Stimulated activated CD4-positive, alpha-beta T cell treated with anti-CD3 and anti-CD28 coated beads, Interleukin-12 subunit alpha, Interleukin-12 subunit beta, amount 100 ng/mL, for 48 hours (primary cell): ENCODE measurements at regions not wholly inside any gene's neighbourhood (a gene's known extent, or its start where the extent isn't known, plus 50 kb on each side); places are given as distances from the start of the nearest gene placed in this dataset.

Source experiments
- DNase-seq, 3 donors: peaks; one replicate each; pipeline ENCODE4 v3.0.0-alpha.2; 2020; ENCODE audit warnings: low read depth in 2 of 3, low spot score in 1 of 3

DNA sequence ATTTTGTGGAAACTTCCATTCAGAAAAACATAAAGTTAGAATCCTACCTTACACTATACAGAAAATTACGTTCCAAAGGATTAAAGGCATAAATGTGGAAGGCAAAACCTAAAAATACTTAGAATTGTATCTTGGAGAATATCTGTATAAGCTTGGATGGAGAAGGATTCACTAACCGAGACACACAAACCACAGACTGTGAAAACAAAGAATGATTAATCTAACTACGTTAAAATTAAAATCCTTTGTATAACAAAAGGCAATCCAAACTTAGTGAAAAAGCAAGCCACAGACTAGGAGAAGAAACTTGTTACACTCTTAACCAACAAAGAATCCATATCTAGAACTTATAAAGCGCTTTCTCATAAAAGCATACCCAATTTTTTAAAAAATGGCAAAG lies 678.8 kb downstream of the INHBA start:
- DNase-seq = no peak

GRCh38 chr7:41020056-41020455 lies 682.8 kb downstream of the INHBA start:
- no peak for DNase-seq

DNA sequence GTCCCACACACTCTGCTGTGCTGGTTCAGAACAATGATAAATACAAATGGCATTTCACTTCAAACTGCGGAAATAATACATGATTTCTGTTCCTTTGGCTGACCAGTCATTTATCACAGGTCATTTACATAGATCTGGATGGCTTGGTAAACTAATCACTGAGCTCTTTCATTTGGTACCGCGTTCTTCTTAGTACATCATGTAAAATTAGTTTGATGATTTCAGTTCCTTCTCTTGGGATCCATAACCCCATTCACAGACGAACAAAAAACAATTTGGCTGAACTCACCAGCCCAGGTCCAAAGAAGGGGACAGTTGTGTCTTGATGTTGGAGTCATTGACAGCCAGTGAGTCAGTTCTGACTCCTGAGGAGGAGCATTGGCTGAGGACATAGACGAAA lies 689.8 kb downstream of the INHBA start:
- no peak for DNase-seq

- DNase-seq = no peak
These were observed 690.8 kb downstream of the INHBA start for GRCh38 chr7:41012041-41012440.

GRCh38 chr7:41010967-41011366 lies 691.9 kb downstream of the INHBA start:
- no peak for DNase-seq

DNA sequence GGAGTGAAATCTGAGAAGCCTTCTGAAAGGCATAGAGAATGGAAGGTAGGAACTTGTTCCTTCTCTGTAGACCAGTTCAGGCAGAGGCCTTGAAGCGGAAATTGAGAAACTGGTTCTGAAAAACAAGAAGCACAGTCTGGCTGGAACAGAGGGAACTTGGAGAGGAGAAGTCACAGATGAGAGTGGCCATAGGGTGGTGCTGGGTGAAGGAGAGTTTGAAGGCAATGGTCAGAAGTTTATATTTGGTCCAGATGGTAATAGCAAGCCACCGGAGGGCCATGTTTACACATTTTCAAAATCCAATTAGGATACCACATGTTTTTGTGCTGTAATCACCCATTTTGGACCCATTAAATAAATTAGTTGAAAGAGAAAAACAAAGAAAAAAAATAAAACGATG lies 692.5 kb downstream of the INHBA start:
- DNase-seq = no peak

DNA sequence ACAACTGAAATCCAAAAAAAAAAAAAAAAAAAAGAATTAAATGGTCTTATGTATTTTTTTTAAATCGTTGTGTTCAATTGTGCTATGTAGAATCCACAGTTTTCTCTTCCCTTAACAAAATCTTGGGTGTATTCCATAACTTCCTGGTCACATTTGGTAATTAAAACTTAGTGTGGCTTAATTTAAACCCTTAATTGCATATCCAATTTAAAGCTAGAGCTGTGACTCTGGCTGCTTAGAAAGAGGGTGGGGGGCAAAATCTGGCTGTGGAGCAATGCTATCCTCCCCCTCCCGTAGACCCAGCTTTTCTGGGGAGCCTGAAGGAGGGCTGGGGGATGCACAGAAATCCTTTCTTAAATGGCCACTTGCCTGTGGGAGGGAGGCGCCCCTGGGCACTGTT lies 695.1 kb downstream of the INHBA start:
- DNase-seq = no peak

DNA sequence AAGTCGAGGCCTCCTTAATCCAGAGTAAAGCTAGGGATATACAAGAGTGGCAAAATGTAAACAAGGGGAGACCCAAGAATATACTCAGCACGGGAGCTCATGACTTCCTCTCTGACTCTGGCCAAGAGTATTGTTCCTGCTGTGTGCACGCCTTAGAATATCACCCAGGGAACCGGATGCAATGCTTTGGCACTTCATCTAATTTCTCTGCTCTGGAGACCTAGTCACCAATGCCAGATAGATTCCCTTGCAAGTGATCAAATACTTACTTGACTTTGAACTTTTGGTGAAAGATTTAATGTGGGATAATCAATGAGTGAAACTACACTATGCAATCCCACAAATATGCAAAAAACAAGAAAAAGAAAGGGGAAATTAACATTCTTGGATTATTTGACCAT lies 695.5 kb downstream of the INHBA start:
- no peak for DNase-seq

GRCh38 chr7:41006306-41006995 lies 696.4 kb downstream of the INHBA start:
- no peak for DNase-seq

DNA sequence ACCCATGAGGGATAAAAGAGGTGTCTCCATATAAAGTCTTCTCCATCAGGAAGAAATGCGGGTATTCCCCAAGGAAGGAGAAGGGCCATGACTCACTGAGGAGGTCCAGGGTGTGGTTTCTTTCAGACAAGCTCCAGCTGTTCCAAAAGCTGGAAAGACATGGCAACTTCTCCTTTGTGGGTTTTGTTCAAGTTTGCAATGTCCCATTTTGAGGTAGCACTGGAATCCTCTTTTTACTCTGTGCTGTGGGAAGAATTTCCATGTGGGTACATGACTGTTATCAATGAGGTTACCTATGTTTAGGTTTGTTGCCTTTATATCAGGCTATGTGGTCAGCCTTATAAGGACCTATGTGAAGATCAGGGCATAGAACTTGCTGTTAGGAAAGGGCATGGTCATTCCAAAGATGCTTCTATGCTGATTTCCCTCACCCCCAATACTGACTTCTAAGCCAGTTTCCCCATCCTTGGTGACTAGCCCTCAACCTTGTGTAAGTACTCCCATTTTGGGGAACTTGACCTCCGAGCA lies 697.5 kb downstream of the INHBA start:
- no peak for DNase-seq

GRCh38 chr7:41003977-41004376 lies 698.9 kb downstream of the INHBA start:
- DNase-seq = no peak

- DNase-seq = no peak
These were observed 699.3 kb downstream of the INHBA start for GRCh38 chr7:41003611-41003940.

DNA sequence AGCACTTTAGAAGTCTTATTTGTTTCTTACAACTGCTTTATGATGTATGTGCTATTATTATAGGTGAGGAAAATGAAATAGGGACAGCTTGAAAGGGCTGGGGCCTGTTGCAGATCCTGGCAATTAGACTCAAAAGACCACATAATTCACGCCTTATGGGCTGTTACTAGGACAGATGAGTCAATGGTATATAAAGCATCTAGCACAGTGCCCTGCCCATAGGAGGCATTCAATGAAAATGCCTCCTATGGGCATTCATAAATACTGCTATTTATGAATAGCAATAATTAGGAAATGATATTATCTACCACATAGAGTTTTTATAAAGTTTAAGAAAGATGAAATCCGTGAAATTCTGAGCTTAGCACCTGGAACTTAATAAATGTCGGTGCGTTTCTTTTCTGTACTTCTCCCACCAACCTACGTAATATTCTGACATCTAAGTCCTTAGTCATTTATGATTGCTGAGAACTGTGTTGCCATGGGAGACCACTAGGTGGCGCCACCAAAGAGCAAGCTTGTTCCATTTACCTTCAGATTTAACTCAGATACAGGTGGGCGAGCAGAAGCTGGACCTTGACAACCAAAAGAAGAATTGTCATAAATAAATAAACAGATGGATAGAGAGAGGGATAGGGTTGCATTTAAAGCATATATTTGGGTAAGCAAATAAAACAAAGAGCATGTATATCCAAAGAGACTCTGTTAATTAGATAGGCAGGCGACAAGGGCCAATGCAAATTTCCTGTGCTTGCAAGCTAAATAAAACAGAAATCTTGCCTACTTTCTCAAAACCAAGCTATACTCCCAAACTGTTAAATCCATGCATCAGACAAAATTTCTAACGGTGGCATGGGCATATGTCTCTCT lies 699.9 kb downstream of the INHBA start:
- DNase-seq = peak; percentile 8 to 33 (median 8)

GRCh38 chr7:41000042-41000441 lies 702.8 kb downstream of the INHBA start:
- no peak for DNase-seq

DNA sequence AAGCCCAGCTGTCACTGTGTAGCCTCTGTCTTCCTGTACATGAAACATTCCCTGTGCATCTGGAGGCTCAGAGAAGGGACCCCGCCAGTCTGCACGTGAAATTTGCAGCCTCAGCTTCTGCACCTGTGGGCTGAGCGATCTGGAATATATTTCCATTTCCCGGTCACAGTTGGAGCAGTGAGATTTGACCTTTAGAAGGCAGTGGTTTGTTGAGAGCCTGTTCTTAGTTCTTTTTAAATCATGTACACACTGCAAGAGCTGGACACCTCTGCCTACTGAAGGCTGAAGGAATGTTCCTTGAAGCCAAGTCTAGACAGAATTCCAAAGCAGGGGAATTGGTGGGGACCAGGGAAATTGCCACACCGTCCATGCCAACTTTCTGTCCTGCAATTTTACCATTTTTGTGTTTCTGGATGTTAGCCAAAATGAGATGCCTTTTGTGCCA lies 706.6 kb downstream of the INHBA start:
- no peak for DNase-seq

DNA sequence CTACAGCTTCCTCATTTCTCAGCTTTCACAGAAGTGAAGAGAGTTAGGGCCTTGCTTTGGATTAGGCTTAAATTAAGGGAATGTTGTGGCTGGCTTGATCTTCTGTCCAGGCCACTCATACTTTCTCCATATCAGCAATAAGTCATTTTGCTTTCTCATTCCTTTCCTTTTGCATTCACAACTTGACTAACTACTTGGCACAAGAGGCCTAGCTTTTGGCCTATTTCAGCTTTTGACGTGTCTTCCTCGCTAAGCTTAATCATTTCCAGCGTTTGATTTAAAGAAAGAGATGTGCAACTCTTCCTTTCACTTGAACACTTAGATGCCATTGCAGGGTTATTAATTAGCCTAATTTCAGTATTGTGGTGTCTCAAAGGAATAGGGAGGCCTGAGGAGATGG lies 712.0 kb downstream of the INHBA start:
- DNase-seq = no peak

DNA sequence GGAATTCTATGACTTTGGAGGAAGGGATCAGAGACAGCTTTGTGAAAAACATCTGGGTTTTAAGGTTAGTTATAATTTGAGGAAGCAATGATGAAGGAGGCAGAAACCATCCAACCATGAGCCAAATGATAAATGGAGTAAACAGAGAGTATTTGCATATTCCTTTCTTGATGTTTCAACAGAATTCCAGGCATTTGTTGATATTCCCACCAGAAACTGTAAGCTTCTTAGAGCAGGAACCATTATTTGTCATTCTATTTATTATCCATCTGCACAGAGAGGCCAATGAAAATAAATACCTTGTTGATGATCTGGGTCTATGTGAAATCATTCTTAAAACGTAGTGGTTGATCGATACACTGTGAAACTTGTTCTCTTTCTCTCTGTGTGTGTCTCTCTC lies 715.3 kb downstream of the INHBA start:
- DNase-seq = no peak

GRCh38 chr7:40986351-40986873 lies 716.5 kb downstream of the INHBA start:
- no peak for DNase-seq

DNA sequence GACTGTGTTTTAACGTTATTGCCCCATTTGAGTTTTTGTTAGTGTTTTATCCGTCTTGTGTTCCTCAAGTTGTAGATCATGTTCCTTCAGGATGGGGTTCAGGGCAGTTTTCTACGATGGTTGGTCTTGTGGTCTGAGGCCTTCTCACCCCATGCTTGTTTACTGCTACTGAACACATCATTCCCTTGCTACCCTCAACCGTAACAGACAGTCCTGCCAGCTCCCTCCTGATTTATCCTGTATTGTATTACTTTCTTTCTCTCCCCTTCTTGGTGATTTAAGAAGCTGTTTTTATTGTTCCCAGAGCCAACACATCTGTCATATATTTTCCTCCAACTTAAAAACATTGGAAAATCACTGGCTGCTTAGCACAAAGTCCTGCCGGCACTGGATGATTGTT lies 719.8 kb downstream of the INHBA start:
- DNase-seq = no peak

DNA sequence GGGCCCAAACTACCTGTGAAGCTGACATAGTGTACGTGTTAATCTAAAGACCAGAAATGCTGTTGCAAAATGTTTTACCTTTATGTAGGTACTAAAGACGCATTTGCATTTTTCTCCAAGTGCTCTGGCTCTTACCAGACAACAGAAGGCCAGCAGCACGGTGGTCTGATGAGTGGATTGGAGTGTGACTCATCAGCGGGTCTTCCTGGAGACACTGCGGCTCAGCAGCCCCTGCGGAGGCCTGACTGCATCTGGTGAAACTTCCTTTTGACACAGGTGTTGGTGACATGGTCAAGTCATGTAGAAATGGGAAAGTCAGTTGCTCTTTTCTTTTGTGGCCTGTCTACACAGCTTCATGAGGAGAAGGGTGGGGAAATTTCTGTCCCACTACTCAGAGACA lies 723.6 kb downstream of the INHBA start:
- DNase-seq = no peak

- no peak for DNase-seq
These were observed 724.8 kb downstream of the INHBA start for GRCh38 chr7:40978047-40978446.

- no peak for DNase-seq
These were observed 725.4 kb downstream of the INHBA start for GRCh38 chr7:40977533-40977932.
